A204.1 (cell line): ENCODE measurements at regions not wholly inside any gene's neighbourhood (a gene's known extent, or its start where the extent isn't known, plus 50 kb on each side); places are given as distances from the start of the nearest gene placed in this dataset.
"Not testable (repeated sequence)": the region's sequence is repeated elsewhere in the genome, so short reads cannot be mapped to it uniquely, and the experiment has no call there.

ENCODE experiments used
- FAIRE-seq: peaks from 2 replicates; lab custom pipeline; 2012; peaks lifted over from hg19 to GRCh38; lab: Jason Lieb, UNC

DNA sequence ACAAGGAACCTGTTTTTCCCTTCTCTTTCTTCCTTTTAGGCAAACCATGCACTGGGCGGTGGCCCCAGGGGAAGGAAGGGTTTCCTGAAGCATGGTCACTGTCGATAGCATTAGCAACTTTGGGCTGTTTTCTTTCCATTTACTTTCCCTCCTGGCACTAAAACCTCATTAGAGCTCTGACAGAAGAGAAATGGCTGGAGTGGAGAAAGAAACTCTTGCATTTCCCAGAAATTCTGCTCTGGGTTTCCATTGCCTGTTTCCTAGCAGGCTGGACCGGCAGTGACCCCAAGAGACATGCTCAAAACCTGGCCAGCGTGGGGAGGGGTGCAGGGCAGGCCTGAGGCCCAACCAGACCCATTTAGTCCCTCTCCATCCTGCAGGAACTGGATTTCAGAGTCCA, 230.7 kb upstream of the CCL2 start:
- no peak for FAIRE-seq

DNA sequence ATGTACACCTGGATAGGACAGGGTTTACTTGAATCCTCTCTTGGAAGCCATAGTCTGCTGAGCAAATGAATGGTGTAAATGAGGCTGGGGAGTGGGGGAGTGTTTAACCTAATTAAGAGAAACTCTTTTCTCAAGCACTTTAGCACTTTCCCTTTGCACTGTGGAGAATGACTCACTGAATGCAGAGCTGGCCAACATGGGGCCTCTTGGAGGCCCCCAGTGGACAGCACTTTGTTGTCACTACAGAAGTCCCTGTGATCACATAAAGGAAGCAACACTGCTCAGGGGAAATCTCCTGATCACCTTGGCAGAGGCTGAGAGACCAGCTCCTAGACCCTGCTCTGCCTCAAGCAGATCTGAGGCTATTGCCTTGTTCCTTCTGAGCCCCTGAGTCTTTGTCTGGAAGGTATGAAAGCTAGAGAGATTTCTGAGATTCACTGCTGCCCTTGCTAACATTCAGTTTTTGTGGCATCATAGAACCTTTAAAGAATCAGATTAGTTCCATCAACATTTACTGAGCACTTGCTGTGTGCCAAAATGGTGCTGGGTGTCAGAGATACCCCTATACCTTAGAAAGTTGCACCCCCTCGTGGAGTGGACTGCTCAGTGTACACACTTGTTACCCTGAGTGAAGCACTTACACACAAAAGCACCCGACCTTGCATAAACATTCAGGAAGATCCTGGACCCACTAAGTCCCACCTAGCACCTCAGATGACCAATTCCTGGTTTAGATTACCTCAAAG, 230.1 kb upstream of the CCL2 start:
- no peak for FAIRE-seq

DNA sequence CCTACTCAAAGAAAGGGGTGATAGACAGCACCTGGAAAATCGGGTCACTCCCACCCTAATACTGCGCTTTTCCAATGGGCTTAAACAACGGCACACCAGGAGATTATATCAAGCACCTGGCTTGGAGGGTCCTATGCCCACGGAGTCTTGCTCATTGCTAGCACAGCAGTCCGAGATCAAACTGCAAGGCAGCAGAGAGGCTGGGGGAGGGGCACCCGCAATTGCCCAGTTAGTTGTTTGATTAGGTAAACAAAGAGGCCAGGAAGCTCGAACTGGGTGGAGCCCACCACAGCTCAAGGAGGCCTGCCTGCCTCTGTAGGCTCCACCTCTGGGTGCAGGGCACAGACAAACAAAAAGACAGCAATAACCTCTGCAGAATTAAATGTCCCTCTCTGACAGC, 224.5 kb upstream of the CCL2 start:
- not testable (repeated sequence) for FAIRE-seq

DNA sequence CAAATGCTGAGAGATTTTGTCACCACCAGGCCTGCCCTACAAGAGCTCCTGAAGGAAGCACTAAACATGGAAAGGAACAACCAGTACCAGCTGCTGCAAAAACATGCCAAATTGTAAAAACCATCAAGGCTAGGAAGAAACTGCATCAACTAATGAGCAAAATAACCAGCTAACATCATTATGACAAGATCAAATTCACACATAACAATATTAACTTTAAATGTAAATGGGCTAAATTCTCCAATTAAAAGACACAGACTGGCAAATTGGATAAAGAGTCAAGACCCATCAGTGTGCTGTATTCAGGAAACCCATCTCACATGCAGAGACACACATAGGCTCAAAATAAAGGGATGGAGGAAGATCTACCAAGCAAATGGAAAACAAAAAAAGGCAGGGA, 222.8 kb upstream of the CCL2 start:
- FAIRE-seq: not testable (repeated sequence)

DNA sequence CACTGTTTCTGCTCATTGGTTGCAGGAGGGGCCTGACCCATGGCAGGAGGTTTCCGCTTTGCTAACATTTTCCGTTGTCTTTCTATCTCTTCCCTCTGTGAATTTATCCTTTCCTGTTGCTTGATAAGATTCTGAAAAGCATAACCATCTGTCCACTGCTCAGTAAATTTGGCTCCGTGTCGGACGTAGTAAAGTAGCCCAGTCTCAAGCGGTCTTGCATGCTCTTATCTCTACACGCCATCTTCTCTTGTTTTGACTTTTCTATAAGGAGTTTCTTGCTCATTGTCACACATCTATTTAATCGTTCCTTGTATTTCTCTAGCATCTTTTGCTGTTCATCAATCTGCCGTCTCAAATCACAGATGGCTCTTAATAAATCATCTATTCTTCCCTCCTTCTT, 216.3 kb upstream of the CCL2 start:
- not testable (repeated sequence) for FAIRE-seq

DNA sequence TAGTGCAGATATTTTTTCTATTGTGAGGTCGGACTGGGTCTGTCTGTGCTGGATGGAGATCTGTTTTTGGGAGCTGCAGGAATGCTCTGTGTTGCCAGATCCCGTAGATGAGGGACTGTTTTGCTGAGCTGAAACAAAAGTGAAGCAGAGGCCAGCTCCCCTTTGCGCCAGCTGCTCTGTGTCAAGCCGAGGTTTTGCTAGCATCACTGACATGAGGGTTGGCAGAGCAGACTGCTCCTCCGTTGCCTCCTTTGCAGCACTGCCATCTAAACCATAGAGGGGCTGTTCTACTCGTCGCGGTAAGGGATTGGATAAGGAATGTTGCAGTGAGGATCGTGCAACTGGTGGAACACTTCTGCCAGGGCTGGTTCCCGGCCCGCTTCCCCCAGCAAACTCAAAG, 215.9 kb upstream of the CCL2 start:
- FAIRE-seq: not testable (repeated sequence)

DNA sequence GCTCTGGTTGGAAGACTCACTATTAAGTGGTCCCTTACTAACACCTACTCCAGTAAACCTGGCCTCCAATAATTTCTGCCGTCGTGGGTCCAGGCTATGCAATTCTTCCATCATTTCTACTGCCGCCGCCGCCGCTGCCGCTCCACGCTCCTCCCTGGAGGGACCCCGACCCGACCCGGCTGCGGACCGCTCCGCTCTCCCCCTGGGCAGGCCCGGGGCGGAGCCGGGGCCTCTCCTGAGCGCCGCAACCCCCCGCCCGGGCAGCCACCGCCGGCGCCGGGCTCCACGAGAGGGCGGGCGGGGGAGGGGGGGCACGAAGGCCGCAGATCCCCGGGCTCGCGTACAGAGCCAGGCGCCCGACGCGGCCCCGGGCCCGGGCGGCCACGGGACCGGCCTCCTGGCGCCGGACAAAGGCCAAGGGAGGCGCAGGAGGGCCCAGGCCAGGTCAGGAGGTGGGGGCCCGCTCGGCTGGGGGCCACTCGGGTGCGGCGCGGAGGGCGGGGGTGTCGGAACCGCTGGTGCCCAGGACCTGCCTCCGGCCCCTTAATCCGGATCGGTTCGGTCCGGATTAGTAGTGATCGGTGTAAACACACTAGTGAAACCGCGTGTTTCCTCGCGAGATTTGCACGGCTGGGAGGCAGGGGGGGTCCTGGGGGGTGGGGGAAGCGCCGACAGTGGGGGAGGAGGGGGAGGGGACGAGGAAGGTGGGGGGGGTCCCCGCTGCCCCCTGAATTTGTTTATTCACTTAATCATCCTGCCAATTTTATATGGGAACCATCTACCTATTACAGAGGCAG, 215.1 kb upstream of the CCL2 start:
- not testable (repeated sequence) for FAIRE-seq

DNA sequence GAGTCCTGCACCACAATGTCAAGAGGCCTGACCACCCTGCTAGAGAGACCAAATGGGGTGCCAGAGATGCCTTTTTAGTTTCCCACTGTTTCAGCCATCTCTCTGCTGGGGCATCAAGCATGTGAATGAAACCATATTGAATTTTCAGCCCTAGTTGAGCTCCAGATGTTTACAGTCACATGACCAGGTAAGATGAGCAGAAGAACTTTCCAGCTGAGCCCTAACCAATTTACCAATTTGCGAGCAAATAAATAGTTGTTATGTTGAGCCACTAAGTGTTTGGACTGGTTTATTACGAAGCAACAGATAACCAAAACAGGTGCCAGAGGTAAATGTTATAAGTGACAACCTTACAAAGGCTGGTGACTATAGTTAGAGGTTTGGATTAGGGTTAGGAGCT, 209.1 kb upstream of the CCL2 start:
- no peak for FAIRE-seq

DNA sequence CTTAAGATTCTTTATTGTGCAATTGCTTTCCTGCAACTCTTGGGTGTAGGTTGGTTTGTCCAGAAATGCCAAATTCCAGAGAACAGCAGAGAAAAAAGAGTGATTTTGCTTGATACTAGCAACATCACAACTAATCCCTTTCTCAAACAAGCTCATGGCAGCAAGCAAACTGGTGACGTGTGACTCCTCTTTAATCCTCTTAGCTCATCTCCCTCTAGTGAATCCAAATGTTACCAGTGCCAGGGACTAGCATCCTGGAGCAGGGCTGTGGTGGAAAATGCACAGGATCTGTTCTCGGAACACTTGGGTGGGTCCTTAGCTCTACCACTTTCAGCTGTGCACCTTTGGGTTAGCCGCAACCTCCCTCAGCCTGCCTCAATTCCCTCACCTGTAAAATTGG, 204.0 kb upstream of the CCL2 start:
- FAIRE-seq: no peak

DNA sequence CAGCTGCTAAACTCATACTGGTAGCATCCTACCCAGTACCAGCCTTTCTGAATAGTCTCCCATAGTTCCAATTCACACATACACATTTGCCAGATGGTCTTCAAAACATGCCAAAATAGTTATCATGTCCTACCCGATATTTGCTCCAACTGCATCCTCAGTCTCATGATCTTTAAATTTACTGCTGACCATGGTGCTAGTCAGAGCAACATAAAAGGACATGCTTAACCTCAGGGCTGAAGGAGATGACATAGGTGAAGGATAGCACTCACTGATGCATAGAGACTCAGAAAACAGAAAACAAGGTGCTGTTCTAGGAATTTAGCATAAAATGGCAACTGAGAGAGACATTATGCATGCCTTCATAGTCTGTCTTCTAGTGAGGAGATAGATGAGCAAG, 200.6 kb upstream of the CCL2 start:
- FAIRE-seq: no peak

DNA sequence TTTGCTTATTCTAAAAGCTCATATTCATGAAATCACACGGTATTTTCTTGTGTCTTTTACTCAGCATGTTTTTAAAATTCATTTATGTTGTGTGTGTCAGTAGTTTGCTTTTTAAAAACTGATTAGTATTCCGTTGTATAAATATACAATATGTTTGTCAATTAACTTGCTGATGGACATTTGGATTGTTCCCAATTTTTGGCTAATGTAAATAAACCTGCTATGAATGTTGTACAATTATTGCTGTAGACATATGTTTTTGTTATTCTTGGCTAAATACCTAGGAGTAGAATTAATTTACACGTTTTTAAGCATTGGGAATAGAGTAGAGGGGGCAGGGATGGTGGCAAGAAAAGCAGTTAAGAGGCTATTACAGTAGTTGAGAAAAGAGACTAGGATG, 199.5 kb upstream of the CCL2 start:
- no peak for FAIRE-seq

DNA sequence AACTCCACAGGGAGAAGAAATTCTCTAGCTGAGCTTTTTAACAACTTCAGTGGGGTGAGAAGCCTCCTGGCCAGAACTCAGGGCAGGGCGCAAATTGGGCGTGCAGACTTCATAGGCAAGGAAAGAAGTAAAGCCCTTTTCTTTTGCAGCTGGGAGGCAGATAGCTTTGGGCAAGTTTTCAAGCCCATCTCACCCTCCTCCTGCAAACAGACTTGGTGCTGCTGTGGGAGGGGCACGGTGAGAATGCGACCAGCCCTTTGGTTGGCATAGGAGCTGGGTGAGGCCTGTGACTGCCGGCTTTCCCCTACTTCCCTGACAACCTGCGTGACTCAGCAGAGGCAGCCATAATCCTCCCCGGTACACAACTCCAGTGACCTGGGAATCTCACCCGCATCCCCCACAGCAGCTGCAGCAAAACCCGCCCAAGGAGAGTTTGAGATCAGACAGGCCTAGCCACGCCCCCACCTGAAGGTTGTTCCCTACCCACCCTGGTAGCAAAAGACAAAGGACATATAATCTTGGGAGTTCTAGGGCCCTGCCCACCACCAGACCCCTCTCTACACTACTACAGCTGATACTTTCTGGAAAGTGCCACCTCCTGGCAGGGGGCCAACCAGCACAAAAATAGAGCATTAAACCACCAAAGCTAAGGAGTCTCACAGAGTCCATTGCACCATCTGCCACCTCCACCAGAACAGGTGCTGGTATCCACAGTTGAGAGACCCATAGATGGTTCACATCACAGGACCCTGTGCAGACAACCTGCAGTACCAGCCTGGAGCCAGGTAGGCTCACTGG, 195.5 kb upstream of the CCL2 start:
- FAIRE-seq: no peak

DNA sequence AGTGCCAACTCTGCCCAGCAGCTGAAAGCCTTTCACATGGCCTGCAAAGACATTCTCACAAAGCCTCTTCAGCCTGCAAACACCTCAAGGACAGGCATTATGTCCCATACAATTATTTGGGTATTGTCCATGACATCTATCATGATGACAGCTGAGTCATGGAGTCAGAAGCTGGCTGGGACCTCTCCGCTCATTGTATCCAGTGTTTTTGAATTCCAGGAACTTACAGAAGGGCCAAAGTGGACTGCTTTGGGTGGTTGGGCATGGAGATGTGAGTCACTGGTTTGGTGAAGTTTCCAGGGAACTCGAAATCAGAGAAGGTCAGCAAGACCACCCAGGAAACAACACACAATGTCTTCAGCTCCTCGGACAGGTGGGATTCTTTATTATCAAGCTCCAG, 188.6 kb upstream of the CCL2 start:
- no peak for FAIRE-seq

DNA sequence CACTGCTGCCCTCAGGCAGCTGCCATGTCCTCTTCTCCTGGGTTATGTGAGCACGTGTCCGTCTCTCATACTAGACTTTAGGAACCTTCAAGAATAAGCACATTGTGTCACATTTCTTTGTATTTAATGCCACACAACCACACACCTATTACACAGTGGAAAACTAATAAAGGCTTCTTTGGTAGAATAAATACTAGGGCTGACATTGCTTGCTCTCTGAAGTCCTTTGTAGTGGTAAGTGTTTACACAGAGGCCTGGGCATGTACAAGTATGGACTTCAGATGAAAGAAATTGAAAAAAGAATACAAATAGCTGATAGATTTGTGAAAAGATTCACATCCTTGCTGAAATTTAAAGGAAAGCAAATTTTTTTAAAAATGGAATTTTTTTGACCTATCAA, 188.1 kb upstream of the CCL2 start:
- no peak for FAIRE-seq

DNA sequence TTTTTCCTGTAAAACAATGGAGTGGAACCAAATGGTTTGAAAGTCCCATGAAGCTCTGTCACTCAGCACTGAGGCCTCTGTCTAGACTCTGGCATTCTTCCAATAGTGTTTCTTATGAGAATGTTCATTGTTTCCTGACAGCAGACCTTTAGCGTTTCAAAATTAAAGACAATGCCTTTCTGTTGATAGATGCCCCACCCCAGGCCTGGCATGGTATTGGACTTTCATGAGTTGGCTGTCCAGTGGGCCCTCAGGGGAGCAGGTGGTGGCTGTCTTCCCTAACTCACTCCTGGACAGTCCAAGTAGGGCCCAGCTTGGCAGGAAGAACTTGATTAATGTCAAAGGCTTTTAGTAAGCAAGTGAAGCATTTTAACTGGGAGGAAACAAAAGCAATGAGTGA, 186.5 kb upstream of the CCL2 start:
- FAIRE-seq: no peak

DNA sequence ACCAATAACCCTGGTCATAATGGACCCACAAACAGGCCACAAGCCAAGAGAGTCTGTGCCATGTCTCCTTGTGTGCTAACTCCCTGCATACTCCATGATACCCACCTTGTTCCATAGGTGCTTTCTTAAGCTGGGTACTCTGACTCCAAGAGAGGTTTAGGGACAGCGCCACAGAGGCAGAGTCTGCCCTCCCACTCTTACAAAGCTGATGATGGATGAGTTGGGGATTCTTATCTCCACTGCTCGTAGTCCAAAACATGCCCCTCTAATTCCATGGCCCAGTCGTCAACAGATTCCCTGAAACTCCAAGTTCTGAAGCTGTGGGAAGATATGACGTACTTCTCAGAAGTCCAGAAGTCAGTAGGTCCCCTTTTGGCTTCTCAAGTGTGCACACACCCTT, 184.4 kb upstream of the CCL2 start:
- no peak for FAIRE-seq

DNA sequence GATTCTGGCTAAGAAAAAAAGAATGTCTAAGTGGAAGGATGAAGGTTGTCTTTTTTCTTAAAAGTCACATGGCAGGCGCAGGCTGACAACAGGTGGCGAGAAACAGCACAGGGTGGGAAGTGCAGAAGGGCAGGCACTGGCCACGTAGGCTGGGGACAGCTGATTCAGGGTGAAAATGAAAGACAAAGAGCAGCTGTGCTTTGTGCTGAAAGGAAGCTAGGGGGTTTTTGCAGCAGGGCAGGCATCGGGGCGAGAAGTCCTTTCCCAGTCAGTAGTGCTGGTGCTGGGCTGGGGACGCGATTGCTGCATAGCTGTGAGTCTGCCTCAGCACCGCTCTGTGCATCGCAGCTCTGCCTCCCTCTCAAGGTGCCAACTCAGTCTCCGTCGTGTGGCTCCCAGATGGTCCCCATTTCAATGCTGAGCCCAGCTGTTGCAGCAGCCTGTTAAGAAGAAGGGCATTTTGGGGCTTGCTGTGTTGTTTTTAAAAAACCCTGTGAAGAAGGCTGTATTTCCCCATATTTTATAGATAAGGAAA, 183.1 kb upstream of the CCL2 start:
- FAIRE-seq: no peak

DNA sequence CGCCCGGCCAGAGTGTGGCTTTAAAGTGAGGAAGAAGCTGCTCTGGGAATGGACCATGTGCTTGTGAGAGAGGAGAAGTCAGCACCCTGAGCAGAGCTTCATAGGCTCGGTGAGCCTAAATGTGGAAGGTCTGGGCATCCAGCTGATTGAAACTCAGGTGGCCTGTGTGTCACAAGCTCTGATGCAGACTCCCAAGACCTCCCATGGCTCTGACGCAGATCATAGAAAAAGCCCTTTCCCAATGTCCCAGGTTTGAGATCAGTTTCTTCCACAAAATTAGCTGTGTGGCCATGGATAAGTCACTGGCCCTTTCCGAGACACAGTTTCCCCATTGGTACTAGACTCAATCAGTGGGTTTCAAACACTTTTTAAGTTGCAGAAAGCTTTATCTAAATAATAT, 180.0 kb upstream of the CCL2 start:
- no peak for FAIRE-seq

DNA sequence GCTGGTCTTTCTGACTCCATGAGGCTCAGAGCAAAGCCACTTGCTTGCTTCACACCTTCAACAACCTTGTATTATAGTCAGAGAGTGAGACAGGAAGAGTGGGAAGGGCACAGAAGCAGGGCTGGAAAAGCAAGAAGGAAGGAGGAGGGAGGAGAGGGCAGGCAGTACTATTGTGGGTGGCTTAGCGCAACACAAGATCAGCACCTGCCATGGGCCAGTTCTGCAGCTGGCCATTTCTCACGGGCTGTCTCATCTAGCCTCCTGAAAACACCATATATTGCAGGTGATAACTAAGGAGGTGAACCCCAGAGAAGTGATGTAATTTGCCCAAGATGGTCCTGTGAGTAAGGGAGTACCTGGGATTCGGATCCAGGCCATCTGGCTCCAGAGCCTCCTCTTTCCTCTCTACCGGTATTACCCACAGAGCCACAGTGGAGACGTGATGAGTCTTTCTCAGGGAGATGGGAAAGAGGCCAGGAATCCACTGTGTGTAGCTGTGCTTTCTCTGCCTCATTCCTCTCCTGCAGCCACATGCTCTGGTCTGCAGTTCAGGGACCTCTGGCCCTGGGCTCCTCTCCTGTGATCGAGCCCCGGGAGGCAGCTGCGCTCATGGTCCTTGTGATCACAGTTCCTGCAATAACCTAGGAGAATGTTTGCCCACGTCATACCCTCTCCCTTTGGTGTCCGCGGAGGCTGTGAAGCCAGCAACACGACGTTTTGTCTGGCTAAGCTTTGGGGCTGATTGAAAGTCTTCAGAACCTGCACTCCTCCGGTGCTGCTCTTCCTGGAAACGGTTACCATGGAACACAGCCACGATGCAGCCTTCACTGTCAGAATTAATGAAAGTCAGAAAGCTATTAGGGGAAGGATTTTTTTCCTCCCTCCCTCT, 178.1 kb upstream of the CCL2 start:
- no peak for FAIRE-seq

DNA sequence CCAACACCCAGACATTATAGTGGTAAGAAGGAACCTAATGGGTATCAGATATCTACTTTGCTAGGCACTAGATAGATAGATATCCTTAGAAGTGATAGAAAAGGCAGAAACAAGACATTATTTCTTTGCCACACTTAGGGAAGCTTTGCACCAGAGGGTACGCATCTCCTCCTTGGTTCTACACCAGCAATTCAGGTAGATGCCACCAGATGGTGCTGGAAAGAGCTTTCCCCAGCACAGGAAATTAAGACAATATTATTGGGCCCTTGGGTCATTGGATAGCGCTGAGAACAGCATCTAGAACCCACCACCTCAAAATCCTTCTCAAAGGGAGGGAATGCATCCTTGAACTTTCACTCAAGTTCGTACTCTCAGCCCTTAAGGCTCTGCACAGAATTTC, 173.8 kb upstream of the CCL2 start:
- no peak for FAIRE-seq

DNA sequence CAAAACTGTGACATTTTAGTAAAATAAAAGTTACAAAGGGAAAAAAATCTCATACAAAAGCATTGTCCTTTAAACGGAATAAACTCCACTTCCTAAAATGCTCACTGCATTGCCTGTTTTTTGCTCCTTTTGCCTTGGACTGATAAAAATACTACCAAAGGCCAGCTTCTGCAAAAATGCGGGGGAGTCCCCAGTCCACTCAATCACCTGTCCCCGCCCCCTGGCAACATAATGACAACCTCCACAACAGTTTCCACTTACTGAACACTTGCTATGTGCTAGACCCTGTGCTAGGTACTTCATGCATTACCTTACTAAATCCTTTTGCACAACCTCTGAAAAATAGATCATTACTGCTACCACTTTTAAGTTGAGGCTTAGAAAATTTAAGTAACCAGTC, 172.7 kb upstream of the CCL2 start:
- FAIRE-seq: no peak

DNA sequence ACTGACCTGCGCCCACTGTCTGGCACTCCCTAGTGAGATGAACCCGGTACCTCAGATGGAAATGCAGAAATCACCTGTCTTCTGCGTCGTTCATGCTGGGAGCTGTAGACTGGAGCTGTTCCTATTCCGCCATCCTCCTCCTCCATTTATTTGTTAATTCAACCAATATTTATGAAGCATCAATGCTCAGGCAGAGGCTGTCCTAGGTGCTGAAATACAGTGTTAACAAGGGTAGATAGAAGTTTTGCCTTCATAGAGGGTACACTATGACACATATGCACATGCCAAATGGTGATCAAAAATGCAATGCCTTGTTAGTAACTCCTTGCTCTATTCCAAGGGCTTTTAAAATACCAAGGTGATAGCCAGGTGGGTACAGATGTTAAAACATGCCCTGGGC, 166.0 kb upstream of the CCL2 start:
- FAIRE-seq: not testable (repeated sequence)
